Suprapubic skin (tissue), 4 donors: ENCODE measurements at regions not wholly inside any gene's neighbourhood (a gene's known extent, or its start where the extent isn't known, plus 50 kb on each side); places are given as distances from the start of the nearest gene placed in this dataset.

Experiments
- POLR2A ChIP-seq, 2 donors: fragments of 450-650 bp; IDR thresholded peaks; one replicate each; pipeline ENCODE4 v1.6.1; 2017; ENCODE audit warnings: antibody characterized with exemption in 2 of 2, mild to moderate bottlenecking in 2 of 2, moderate library complexity in 2 of 2
- POLR2AphosphoS5 ChIP-seq, 3 donors: sonication (generic); formaldehyde crosslinking; IDR thresholded peaks; one replicate each; pipeline ENCODE4 v1.6.1; 2017; ENCODE audit warnings: antibody characterized with exemption in 3 of 3

- no peak for TF ChIP-seq POLR2AphosphoS5 (IDR thresholded peaks at IDR 0.05)
- TF ChIP-seq POLR2A (IDR thresholded peaks at IDR 0.05): no peak
Measured at GRCh38 chr16:80113873-80114574, 426.8 kb upstream of the DYNLRB2 start.
